ENCODE measurements at regions not wholly inside any gene's neighbourhood (a gene's known extent, or its start where the extent isn't known, plus 50 kb on each side); places are given as distances from the start of the nearest gene placed in this dataset.

DNA sequence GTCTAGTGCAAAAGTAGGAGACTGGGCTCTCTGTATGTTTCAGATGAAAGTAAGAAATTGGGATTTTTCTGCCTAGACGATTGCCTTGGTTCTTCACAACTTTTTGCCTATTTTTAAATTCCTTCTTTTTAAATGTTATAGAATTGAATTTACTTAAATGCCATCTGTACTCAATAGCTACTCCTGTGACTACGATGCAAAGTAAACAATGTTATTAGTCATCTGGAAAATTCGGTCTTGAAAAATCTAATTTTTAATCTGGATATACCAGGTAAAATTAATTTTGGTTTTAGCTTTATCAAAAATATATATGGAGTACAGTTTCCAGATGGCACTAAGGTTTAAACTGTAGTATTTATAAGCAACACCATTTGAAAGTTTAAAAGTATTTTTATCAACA lies 472.2 kb downstream of the UTRN start:
- no peak overlapping the region for H3K4me3 ChIP-seq
- H3K4me1 ChIP-seq: no peaks in the 10 kb centered on the region
- H3K36me3 ChIP-seq: no peaks in the 10 kb centered on the region
- TF ChIP-seq, protein P1, sequence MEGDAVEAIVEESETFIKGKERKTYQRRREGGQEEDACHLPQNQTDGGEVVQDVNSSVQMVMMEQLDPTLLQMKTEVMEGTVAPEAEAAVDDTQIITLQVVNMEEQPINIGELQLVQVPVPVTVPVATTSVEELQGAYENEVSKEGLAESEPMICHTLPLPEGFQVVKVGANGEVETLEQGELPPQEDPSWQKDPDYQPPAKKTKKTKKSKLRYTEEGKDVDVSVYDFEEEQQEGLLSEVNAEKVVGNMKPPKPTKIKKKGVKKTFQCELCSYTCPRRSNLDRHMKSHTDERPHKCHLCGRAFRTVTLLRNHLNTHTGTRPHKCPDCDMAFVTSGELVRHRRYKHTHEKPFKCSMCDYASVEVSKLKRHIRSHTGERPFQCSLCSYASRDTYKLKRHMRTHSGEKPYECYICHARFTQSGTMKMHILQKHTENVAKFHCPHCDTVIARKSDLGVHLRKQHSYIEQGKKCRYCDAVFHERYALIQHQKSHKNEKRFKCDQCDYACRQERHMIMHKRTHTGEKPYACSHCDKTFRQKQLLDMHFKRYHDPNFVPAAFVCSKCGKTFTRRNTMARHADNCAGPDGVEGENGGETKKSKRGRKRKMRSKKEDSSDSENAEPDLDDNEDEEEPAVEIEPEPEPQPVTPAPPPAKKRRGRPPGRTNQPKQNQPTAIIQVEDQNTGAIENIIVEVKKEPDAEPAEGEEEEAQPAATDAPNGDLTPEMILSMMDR (IDR thresholded peaks at IDR 0.05): no peak
- intact Hi-C loops (cut with DNase I): no loop called here
- no peak overlapping the region for H3K27ac ChIP-seq
- no peak overlapping the region for H3K9ac ChIP-seq (ENCODE audit: low read depth in 2 of 2, low read length in 2 of 2)
- no peak for DNase-seq
- no peaks in the 10 kb centered on the region for H3K27me3 ChIP-seq
- no peaks in the 10 kb centered on the region for H3K9me3 ChIP-seq

- intact Hi-C loops (cut with DNase I): no loop called here
- Histone ChIP-seq H3K27me3 (no peaks in the 10 kb centered on the region), H3K9me3 (no peaks in the 10 kb centered on the region), H3K36me3 (no peaks in the 10 kb centered on the region), H3K4me3 (no peak overlapping the region), H3K9ac (ENCODE audit: low read depth in 2 of 2, low read length in 2 of 2) (no peak overlapping the region), H3K27ac (no peak overlapping the region), H3K4me1 (no peaks in the 10 kb centered on the region)
- TF ChIP-seq, protein P1 (IDR thresholded peaks at IDR 0.05): no peak
- no peak for DNase-seq
These were observed 472.6 kb downstream of the UTRN start for GRCh38 chr6:144757730-144758129.

DNA sequence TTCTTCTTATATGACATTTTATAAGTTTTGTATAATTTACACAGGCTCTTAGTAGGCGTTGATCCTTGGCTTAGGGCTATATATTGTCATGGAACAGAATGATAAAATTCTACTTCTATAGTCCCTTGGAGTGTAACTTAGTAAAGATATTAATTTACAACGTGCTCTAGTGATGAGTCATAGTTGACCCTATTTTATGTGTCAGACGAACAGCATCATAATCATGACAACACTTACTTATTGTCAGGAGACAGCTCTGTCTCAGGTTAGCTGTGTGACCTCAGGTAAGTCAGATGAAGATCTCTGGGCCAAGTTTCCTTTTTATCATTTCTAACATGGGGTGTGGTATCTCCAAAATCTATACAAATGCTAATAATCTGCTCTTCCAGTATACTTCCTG lies 473.5 kb downstream of the UTRN start:
- no peaks in the 10 kb centered on the region for H3K36me3 ChIP-seq
- DNase-seq: no peak
- H3K27me3 ChIP-seq: no peaks in the 10 kb centered on the region
- H3K27ac ChIP-seq: no peak overlapping the region
- no peaks in the 10 kb centered on the region for H3K4me1 ChIP-seq
- H3K9ac ChIP-seq (ENCODE audit: low read depth in 2 of 2, low read length in 2 of 2): no peak overlapping the region
- intact Hi-C loops (cut with DNase I): no loop called here
- H3K4me3 ChIP-seq: no peak overlapping the region
- H3K9me3 ChIP-seq: no peaks in the 10 kb centered on the region
- TF ChIP-seq, protein P1 (IDR thresholded peaks at IDR 0.05): no peak

DNA sequence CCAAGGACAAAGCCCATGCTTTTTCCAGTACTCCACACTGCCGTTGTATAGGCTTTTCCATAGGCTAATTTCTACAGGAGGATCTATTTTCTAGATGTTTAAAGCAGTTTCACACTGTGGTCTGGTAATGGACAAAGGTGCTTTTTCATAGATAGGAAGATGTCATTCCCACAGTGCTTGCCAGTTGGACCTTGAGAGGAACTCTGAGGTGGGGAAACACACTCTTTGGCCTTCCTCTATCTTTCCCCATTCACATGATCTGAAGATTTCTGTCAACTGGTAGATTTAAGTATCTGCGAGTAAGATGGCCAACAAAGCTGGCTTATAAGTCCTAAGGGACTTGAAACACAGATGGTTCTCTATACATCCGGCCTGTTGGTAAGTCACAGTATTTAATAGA lies 477.3 kb downstream of the UTRN start:
- intact Hi-C loops (cut with DNase I): no loop called here
- H3K27ac ChIP-seq: no peak overlapping the region
- H3K27me3 ChIP-seq: no peaks in the 10 kb centered on the region
- TF ChIP-seq, protein P1 (IDR thresholded peaks at IDR 0.05): no peak
- no peaks in the 10 kb centered on the region for H3K9me3 ChIP-seq
- no peak for DNase-seq
- no peaks in the 10 kb centered on the region for H3K36me3 ChIP-seq
- no peak overlapping the region for H3K9ac ChIP-seq (ENCODE audit: low read depth in 2 of 2, low read length in 2 of 2)
- no peak overlapping the region for H3K4me3 ChIP-seq
- no peaks in the 10 kb centered on the region for H3K4me1 ChIP-seq

GRCh38 chr6:144767051-144767450 lies 481.9 kb downstream of the UTRN start:
- Histone ChIP-seq H3K27me3 (no peaks in the 10 kb centered on the region), H3K36me3 (no peaks in the 10 kb centered on the region), H3K27ac (no peak overlapping the region), H3K4me1 (no peaks in the 10 kb centered on the region), H3K9ac (ENCODE audit: low read depth in 2 of 2, low read length in 2 of 2) (no peak overlapping the region), H3K9me3 (no peaks in the 10 kb centered on the region), H3K4me3 (no peak overlapping the region)
- DNase-seq: no peak
- intact Hi-C loops (cut with DNase I): no loop called here
- TF ChIP-seq, protein P1 (IDR thresholded peaks at IDR 0.05): no peak
